ENCODE measurements at regions not wholly inside any gene's neighbourhood (a gene's known extent, or its start where the extent isn't known, plus 50 kb on each side); places are given as distances from the start of the nearest gene placed in this dataset.

DNA sequence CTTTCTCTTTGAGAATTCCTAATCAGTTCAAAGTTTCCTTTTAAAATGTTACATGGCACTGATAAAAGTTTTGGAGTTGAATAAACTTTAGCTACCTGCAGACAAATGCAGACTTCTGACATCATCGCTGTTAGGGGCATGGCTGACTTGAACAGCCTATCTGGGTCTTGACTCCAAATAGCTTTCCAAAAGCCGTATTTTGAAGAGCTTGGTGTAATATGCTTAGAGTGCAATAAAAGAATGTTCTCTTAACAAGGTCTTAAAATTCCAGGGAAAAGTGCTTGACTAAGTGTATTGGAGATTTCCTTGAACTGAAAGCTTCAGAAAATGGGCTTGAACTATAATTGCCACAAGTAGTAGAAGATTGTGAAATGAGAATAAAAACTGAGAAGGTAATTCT lies 342.9 kb upstream of the DCC start:
- TF ChIP-seq, protein P1, sequence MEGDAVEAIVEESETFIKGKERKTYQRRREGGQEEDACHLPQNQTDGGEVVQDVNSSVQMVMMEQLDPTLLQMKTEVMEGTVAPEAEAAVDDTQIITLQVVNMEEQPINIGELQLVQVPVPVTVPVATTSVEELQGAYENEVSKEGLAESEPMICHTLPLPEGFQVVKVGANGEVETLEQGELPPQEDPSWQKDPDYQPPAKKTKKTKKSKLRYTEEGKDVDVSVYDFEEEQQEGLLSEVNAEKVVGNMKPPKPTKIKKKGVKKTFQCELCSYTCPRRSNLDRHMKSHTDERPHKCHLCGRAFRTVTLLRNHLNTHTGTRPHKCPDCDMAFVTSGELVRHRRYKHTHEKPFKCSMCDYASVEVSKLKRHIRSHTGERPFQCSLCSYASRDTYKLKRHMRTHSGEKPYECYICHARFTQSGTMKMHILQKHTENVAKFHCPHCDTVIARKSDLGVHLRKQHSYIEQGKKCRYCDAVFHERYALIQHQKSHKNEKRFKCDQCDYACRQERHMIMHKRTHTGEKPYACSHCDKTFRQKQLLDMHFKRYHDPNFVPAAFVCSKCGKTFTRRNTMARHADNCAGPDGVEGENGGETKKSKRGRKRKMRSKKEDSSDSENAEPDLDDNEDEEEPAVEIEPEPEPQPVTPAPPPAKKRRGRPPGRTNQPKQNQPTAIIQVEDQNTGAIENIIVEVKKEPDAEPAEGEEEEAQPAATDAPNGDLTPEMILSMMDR (IDR thresholded peaks at IDR 0.05) = no peak
- no peak for TF ChIP-seq EP300 (IDR thresholded peaks at IDR 0.05)

Measured in stomach (tissue), 4 donors.